NOMO-1 treated with DMSO at 0.1 percent for 48 hours (cell line): ENCODE measurements at regions not wholly inside any gene's neighbourhood (a gene's known extent, or its start where the extent isn't known, plus 50 kb on each side); places are given as distances from the start of the nearest gene placed in this dataset.

Source experiments
- DNase-seq: peaks from one replicate; lab custom pipeline; 2025; ENCODE audit not compliant: unreplicated experiment; lab: John Stamatoyannopoulos, UW

DNA sequence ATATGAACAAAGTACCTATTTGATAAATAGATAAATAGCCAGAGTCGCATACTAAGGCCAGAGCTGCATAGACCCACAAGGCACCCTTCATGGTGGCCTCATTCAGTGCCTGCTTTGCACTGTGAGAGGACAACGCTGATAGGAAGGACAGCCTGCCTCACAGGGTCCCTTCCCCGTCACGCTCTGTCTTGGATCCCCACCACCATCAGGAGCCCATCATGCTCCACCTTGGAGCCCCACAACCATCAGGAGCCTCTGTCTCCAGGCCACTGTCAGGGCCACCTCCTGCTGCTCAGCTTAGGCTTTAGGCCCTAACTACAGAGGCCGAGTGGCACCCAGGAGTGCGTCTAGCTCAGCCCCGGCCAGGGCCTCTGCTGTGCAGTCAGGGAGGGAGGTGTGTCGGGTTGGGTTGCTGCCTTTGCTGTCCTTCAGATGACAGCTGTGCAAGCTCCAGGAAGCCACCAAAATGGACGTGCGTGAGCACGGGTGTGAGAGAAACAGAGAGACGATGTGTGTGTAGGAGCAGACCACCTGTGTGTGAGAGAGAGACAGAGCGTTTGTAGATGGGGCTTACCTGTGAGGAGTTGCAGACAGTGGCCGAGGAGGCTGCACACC, 516.9 kb downstream of the GLRX3 start:
- no peak for DNase-seq

DNA sequence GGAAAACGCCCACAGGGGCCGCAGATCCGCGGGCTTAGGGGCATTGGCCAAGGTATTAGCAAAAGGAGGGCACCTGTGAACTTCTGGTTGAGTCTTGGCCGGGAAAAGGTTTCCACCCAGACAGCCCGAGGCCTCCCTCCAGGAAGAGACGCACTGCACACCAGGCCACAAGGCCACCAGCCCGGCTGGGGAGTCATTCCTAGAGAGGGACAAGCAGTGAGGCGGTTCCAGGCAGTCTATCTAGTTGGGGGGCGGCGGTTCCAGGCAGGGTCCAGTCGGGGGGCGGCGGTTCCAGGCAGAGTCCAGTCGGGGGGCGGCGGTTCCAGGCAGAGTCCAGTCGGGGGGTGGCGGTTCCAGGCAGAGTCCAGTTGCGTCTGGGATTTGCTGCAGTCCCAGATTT, 518.5 kb downstream of the GLRX3 start:
- DNase-seq: no peak

- no peak for DNase-seq
Measured at GRCh38 chr10:130655313-130656186, 519.4 kb downstream of the GLRX3 start.

- no peak for DNase-seq
Measured at GRCh38 chr10:130656187-130656575, 520.0 kb downstream of the GLRX3 start.

DNA sequence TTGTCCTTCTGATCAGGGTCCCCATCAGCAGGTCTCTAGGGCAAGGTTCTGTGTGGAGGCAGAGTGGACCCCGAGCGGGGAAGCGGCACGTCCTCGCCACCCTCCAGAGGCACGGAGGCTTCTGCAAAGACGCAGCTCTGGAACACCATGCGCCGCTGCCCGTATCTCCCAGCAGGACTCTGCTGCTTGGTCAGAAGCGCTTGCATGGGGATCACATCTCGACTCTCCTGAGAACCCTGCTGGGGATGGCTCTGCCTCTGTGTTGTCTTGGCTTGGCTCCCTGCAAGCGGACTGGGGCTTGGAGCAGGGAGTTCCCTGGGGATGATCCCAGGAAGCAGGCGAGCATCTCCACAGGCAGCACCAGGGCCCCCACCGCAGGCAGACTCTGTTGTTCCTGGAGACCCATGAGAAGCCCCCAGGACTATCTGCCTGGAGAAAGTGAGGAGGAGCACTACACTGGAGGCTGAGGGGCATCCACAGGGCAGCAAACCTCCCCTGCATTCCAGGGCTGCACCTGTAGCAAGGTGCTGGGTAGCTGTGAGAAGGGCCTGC, 520.5 kb downstream of the GLRX3 start:
- DNase-seq: no peak

DNA sequence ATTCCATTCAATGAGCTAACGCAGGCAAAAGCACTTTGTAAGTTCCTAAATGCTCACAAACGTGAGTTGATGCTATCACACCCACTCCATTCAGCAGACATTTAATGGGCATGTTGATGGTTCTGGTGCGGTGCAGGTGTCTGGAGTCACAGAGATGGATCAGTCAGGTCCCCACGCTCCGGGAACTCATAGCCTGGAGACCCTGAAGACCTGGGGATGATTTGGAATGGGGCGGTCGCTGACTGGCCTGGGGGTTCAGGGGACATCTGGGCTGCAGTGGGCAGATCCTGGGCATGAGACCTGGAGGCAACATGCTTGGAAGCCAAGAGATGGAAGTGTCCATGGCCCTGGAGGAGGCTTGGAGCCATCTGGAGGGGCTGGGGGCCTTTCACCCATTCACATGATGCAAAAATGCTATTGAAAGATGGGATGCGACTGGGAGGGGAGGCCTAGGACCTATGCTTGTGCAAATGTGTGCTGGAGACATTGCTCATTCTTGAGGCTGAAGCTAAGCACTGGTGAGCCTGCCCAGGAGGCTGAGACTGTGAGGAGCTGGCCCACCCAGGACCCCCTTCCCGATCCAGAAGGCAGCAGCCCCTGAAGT, 522.6 kb downstream of the GLRX3 start:
- DNase-seq: no peak

DNA sequence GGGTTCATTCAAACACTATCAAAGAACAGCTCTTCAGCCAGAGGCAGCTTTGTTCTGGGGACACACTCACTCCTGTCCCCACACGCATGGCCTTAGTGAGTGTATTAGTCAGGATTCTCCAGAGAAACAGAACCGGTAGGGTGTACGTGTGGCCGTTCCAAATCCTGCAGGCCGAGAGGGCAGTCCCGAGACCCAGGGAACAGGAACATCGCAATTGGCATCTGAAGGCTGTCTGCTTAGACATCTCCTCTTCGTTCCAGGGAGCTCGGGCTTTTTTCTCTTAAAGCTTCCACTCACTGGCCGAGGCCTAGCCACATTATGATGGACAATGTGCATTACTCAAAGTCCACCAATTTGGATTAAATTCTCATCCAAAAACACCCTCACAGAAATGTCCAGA, 523.3 kb downstream of the GLRX3 start:
- no peak for DNase-seq

GRCh38 chr10:130660266-130660665, 524.1 kb downstream of the GLRX3 start:
- no peak for DNase-seq

- DNase-seq: no peak
Measured at GRCh38 chr10:130661419-130661818, 525.2 kb downstream of the GLRX3 start.

DNA sequence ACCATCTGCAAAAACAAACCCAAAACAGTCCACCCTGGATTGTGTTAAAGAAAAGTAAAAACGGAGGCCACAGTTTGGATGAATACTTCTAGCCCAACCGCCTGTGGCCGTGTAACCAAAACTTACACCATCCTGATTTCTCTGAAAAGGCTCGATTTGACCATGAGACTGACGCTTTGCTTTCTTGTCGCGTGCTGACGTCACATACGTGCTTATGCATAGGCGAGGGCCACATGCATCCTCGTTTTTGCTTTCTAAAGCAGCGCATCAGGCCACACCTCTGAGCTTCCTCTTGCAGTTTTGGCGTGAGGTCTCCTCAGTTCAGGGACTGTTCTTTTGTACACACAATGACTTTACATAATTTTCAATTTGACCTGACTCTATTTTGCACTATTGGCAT, 526.6 kb downstream of the GLRX3 start:
- no peak for DNase-seq

DNA sequence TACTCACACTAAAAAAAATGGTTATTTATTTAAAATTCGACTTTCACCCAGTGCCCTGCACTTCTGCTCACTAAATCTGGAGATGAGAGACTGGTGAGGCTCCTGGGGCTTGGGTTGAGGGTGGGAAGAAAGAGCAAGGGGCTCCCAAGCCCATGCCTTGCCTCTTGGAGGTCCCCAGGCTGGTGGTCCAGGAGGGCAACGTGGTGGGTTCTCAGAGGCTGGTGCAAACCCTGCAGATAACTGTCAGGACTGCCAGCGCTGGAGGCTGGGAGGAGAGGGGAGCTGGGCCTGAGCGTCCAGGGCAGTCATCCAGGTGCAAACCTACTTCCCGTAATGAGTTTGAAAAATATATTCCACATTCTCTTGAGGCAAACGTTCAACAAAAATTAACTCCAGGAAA, 528.3 kb downstream of the GLRX3 start:
- DNase-seq: no peak

DNA sequence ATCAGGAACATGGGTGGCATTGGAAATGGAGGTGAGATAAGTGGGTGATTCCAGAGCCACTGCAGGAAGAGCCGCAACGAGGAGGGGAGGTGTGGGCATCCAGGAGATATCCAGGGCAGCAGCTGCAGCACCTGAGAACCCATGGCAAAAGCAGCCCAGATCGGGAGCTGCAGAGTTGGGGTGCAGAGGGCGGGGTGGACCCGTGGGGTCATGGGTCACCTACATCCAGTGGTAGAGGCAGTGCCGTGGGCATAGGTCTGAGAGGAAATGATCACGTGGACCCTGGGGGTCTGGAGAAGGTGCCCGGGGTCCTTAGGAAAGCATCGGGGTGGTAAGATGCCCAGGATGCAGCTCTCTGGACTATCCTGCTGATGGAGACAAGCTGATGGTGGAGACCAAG, 530.0 kb downstream of the GLRX3 start:
- DNase-seq: no peak

- no peak for DNase-seq
Measured at GRCh38 chr10:130686689-130687300, 550.6 kb downstream of the GLRX3 start.

GRCh38 chr10:130687566-130687965, 551.4 kb downstream of the GLRX3 start:
- no peak for DNase-seq

GRCh38 chr10:130689743-130690626, 553.8 kb downstream of the GLRX3 start:
- no peak for DNase-seq

DNA sequence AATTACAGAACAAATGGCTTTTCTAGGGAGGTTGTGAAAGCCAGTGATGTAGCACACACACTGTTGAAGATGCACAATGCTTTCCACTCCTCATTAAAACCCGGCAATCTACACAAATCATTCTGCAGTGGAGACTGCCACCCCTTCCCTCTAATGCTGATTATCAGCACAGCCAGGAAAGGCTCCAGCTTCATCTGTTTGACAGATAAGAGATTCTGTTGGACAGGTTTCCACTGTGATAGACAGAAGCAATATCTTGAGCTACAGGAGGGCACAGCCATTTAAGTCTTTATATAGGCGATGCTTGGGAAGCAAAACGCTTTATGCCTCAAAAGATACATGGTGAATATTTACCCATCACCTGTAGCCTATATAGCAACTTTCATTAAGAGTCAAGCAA, 555.6 kb downstream of the GLRX3 start:
- no peak for DNase-seq

GRCh38 chr10:130696870-130697269, 560.7 kb downstream of the GLRX3 start:
- DNase-seq: no peak

- no peak for DNase-seq
Measured at GRCh38 chr10:130707389-130707979, 571.3 kb downstream of the GLRX3 start.

- no peak for DNase-seq
Measured at GRCh38 chr10:130708465-130709070, 572.4 kb downstream of the GLRX3 start.

GRCh38 chr10:130709415-130709814, 573.2 kb downstream of the GLRX3 start:
- DNase-seq: no peak
